ENCODE measurements at regions not wholly inside any gene's neighbourhood (a gene's known extent, or its start where the extent isn't known, plus 50 kb on each side); places are given as distances from the start of the nearest gene placed in this dataset.
"Not testable (repeated sequence)": the region's sequence is repeated elsewhere in the genome, so short reads cannot be mapped to it uniquely, and the experiment has no call there.

GRCh38 chr3:16075647-16076046 lies 98.8 kb upstream of the GALNT15 start:
- no peak for DNase-seq (ENCODE audit: low read depth in 2 of 2)

GRCh38 chr3:16076564-16076963 lies 97.9 kb upstream of the GALNT15 start:
- DNase-seq (ENCODE audit: low read depth in 2 of 2) = no peak

GRCh38 chr3:16077146-16077545 lies 97.3 kb upstream of the GALNT15 start:
- not testable (repeated sequence) for DNase-seq (ENCODE audit: low read depth in 2 of 2)

GRCh38 chr3:16077681-16078080 lies 96.8 kb upstream of the GALNT15 start:
- DNase-seq (ENCODE audit: low read depth in 2 of 2) = not testable (repeated sequence)

GRCh38 chr3:16079519-16079918 lies 95.0 kb upstream of the GALNT15 start:
- no peak for DNase-seq (ENCODE audit: low read depth in 2 of 2)

GRCh38 chr3:16081661-16082060 lies 92.8 kb upstream of the GALNT15 start:
- DNase-seq (ENCODE audit: low read depth in 2 of 2) = no peak

GRCh38 chr3:16084887-16085286 lies 89.6 kb upstream of the GALNT15 start:
- DNase-seq (ENCODE audit: low read depth in 2 of 2) = no peak

- DNase-seq (ENCODE audit: low read depth in 2 of 2) = no peak
Observed at GRCh38 chr3:16085410-16085809, 89.1 kb upstream of the GALNT15 start.

GRCh38 chr3:16085884-16086608 lies 88.4 kb upstream of the GALNT15 start:
- no peak for DNase-seq (ENCODE audit: low read depth in 2 of 2)

- DNase-seq (ENCODE audit: low read depth in 2 of 2) = no peak
Observed at GRCh38 chr3:16086690-16087089, 87.8 kb upstream of the GALNT15 start.

GRCh38 chr3:16088496-16088895 lies 86.0 kb upstream of the GALNT15 start:
- no peak for DNase-seq (ENCODE audit: low read depth in 2 of 2)

- no peak for DNase-seq (ENCODE audit: low read depth in 2 of 2)
Observed at GRCh38 chr3:16089521-16089920, 85.0 kb upstream of the GALNT15 start.

- no peak for DNase-seq (ENCODE audit: low read depth in 2 of 2)
Observed at GRCh38 chr3:16090024-16090423, 84.5 kb upstream of the GALNT15 start.

GRCh38 chr3:16090706-16091105 lies 83.8 kb upstream of the GALNT15 start:
- no peak for DNase-seq (ENCODE audit: low read depth in 2 of 2)

GRCh38 chr3:16092923-16093322 lies 81.6 kb upstream of the GALNT15 start:
- no peak for DNase-seq (ENCODE audit: low read depth in 2 of 2)

- DNase-seq (ENCODE audit: low read depth in 2 of 2) = no peak
Observed at GRCh38 chr3:16101295-16102186, 72.9 kb upstream of the GALNT15 start.

- DNase-seq (ENCODE audit: low read depth in 2 of 2) = no peak
Observed at GRCh38 chr3:16102187-16102561, 72.3 kb upstream of the GALNT15 start.

- DNase-seq (ENCODE audit: low read depth in 2 of 2) = no peak
Observed at GRCh38 chr3:16102905-16103364, 71.5 kb upstream of the GALNT15 start.

GRCh38 chr3:16103472-16103871 lies 71.0 kb upstream of the GALNT15 start:
- no peak for DNase-seq (ENCODE audit: low read depth in 2 of 2)

GRCh38 chr3:16104156-16104555 lies 70.3 kb upstream of the GALNT15 start:
- no peak for DNase-seq (ENCODE audit: low read depth in 2 of 2)

GRCh38 chr3:16106050-16106449 lies 68.4 kb upstream of the GALNT15 start:
- no peak for DNase-seq (ENCODE audit: low read depth in 2 of 2)

- DNase-seq (ENCODE audit: low read depth in 2 of 2) = no peak
Observed at GRCh38 chr3:16108424-16108823, 66.1 kb upstream of the GALNT15 start.

- no peak for DNase-seq (ENCODE audit: low read depth in 2 of 2)
Observed at GRCh38 chr3:16109929-16110328, 64.6 kb upstream of the GALNT15 start.

All from stimulated activated CD8-positive, alpha-beta memory T cell treated with anti-CD3 and anti-CD28 coated beads, Interleukin-15, amount 100 ng/mL, for 4 hours (primary cell).